Hepatocyte (in vitro differentiated cells): ENCODE measurements at regions not wholly inside any gene's neighbourhood (a gene's known extent, or its start where the extent isn't known, plus 50 kb on each side); places are given as distances from the start of the nearest gene placed in this dataset.

Source experiments
- DNase-seq: peaks from one replicate; pipeline ENCODE4 v3.0.0-alpha.2; 2016; ENCODE audit warnings: low spot score
- H2AFZ ChIP-seq: fragments of 200-600 bp; sonication (generic); 2 replicates; pipeline ENCODE4 v1.6.0; 2016; ENCODE audit warnings: antibody characterized with exemption, mild to moderate bottlenecking
- H3K27ac ChIP-seq: fragments of 200-600 bp; sonication (generic); 2 replicates; pipeline ENCODE4 v1.5.1; 2016; ENCODE audit warnings: mild to moderate bottlenecking
- H3K27me3 ChIP-seq: fragments of 200-600 bp; sonication (generic); 2 replicates; pipeline ENCODE4 v1.6.1; 2016
- H3K36me3 ChIP-seq: fragments of 200-600 bp; sonication (generic); replicated peaks from 2 replicates; pipeline ENCODE4 v1.5.1; 2016; ENCODE audit warnings: low read depth; ENCODE audit not compliant: insufficient read depth
- H3K4me1 ChIP-seq: fragments of 200-600 bp; sonication (generic); 2 replicates; pipeline ENCODE4 v1.5.1; 2016; ENCODE audit warnings: mild to moderate bottlenecking, moderate library complexity; ENCODE audit not compliant: insufficient read depth
- H3K4me2 ChIP-seq: fragments of 200-600 bp; sonication (generic); 2 replicates; pipeline ENCODE4 v1.6.0; 2016
- H3K4me3 ChIP-seq: fragments of 200-600 bp; sonication (generic); 2 replicates; pipeline ENCODE4 v1.5.1; 2016; ENCODE audit warnings: mild to moderate bottlenecking
- H3K79me2 ChIP-seq: fragments of 200-600 bp; sonication (generic); 2 replicates; pipeline ENCODE4 v1.6.0; 2017; ENCODE audit warnings: mild to moderate bottlenecking
- H3K9me2 ChIP-seq: fragments of 200-600 bp; sonication (generic); replicated peaks from 2 replicates; pipeline ENCODE4 v1.6.0; 2017; ENCODE audit warnings: mild to moderate bottlenecking; ENCODE audit not compliant: insufficient read depth
- H3K9me3 ChIP-seq: fragments of 200-600 bp; sonication (generic); 2 replicates; pipeline ENCODE4 v1.5.1; 2016; ENCODE audit warnings: low read depth, mild to moderate bottlenecking
- H4K20me1 ChIP-seq: fragments of 200-600 bp; sonication (generic); 2 replicates; pipeline ENCODE4 v1.6.0; 2016; ENCODE audit warnings: mild to moderate bottlenecking; ENCODE audit not compliant: insufficient read depth, poor library complexity, severe bottlenecking
- EZH2 ChIP-seq: fragments of 200-600 bp; sonication (generic); IDR thresholded peaks from 2 replicates; pipeline ENCODE4 v1.6.1; 2016; ENCODE audit warnings: antibody characterized with exemption, mild to moderate bottlenecking, borderline replicate concordance
- EZH2phosphoT487 ChIP-seq: fragments of 200-600 bp; sonication (generic); IDR thresholded peaks from one replicate; pipeline ENCODE4 v1.6.1; 2018; ENCODE audit warnings: antibody characterized with exemption, mild to moderate bottlenecking, low read depth, moderate library complexity; ENCODE audit not compliant: unreplicated experiment, severe bottlenecking
- WGBS: methylation state at CpG from one replicate; pipeline ENCODE4 v1.1.6; 2016; ENCODE audit warnings: low lambda C conversion rate; ENCODE audit errors: missing lambda C conversion rate; 5-methylcytosine and 5-hydroxymethylcytosine counted together
- TF ChIP-seq, protein P1 (sequence below): fragments of 200-600 bp; sonication (generic); IDR thresholded peaks from 2 replicates; pipeline ENCODE4 v1.5.1; 2016; ENCODE audit warnings: antibody characterized with exemption, mild to moderate bottlenecking; ENCODE audit not compliant: poor library complexity

DNA sequence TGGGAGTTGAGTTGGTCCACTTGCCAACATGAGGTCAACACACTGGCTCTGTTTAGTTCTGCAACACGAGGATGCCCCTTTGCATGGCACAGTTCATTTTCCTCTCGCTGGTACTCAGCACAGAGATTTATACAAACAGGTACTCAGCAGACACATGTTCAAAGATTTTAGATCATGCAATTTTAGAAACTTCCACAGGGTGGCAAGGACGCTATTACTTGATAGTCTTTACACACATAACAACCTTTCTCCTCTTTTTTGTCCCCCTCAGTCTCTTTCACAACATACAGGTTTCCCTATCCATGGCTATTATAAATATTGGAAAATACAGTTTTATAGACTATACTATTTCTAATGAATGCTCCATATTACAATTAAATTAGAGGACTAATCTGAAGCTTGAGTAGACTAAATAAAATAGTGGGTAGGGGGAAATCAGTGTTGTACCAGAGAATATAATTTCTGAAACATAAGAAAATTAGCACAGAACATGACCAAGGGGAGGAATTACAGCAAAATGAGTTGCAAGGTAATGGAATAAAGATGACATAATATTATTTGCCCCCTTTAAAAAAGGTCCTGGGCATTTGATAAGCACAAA, 331.8 kb upstream of the BTBD3 start:
- Histone ChIP-seq H3K4me3 (no peak overlapping the region), H3K4me1 (no peaks in the 10 kb centered on the region), H3K9me3 (no peaks in the 10 kb centered on the region), H3K4me2 (no peak overlapping the region), H4K20me1 (no peaks in the 10 kb centered on the region), H3K9me2 (no peaks in the 10 kb centered on the region), H3K27ac (no peak overlapping the region), H3K79me2 (no peaks in the 10 kb centered on the region), H3K36me3 (no peaks in the 10 kb centered on the region), H3K27me3 (no peaks in the 10 kb centered on the region), H2AFZ (no peak overlapping the region)
- TF ChIP-seq, protein P1, sequence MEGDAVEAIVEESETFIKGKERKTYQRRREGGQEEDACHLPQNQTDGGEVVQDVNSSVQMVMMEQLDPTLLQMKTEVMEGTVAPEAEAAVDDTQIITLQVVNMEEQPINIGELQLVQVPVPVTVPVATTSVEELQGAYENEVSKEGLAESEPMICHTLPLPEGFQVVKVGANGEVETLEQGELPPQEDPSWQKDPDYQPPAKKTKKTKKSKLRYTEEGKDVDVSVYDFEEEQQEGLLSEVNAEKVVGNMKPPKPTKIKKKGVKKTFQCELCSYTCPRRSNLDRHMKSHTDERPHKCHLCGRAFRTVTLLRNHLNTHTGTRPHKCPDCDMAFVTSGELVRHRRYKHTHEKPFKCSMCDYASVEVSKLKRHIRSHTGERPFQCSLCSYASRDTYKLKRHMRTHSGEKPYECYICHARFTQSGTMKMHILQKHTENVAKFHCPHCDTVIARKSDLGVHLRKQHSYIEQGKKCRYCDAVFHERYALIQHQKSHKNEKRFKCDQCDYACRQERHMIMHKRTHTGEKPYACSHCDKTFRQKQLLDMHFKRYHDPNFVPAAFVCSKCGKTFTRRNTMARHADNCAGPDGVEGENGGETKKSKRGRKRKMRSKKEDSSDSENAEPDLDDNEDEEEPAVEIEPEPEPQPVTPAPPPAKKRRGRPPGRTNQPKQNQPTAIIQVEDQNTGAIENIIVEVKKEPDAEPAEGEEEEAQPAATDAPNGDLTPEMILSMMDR, result peak; percentile 52
- TF ChIP-seq EZH2, result no peak
- WGBS, result 50% methylated on average over 3 of the region's 3 CpGs
- peak; percentile 54 for DNase-seq

DNA sequence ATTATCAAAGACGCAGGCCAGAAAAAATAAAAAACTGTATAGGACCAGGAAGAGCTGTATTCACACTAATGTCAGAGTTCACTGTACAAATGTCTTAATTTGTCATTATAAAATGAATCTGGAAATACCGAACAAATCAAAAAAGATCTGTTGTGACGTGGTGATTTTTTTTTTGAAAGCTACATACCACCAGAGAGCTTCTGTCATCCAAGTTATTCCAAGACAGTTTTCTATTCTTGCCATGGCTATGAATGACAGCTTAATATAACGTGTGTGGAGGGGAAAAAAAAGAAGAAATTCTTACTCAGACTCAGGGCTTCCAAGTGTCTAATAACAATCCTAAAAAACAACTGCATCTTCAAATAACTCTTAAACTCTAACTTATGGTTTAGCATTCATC, 328.8 kb upstream of the BTBD3 start:
- H3K9me2 ChIP-seq, result no peaks in the 10 kb centered on the region
- no peaks in the 10 kb centered on the region for H3K9me3 ChIP-seq
- H3K27me3 ChIP-seq, result no peaks in the 10 kb centered on the region
- no peak for DNase-seq
- no peaks in the 10 kb centered on the region for H3K36me3 ChIP-seq
- H3K27ac ChIP-seq, result no peak overlapping the region
- TF ChIP-seq, protein P1, result no peak
- TF ChIP-seq EZH2phosphoT487 (no peak), EZH2 (no peak)
- H2AFZ ChIP-seq, result no peak overlapping the region
- H4K20me1 ChIP-seq, result no peaks in the 10 kb centered on the region
- H3K79me2 ChIP-seq, result no peaks in the 10 kb centered on the region
- 83% methylated on average over 4 of the region's 4 CpGs for WGBS
- no peak overlapping the region for H3K4me3 ChIP-seq
- no peak overlapping the region for H3K4me2 ChIP-seq
- H3K4me1 ChIP-seq, result no peaks in the 10 kb centered on the region

DNA sequence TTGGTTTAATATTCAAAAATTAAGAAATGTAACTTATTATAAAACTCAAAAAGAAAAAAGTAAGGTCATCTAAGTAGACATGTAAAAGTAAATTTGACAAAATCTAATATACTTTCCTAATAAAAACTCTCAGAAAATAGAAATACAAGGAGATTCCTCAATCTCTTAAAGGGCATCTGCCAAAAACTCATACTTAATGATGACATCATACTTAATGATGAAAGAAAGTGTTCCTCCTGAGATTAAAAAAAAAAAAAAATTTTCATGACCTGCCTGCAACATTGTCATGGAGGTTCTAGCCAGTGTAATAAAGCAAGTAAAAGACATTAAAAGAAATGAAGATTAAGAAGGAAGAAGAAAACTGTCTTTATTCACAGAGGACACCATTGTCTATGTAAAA, 325.7 kb upstream of the BTBD3 start:
- Histone ChIP-seq H3K27me3 (no peaks in the 10 kb centered on the region), H3K4me1 (no peaks in the 10 kb centered on the region), H3K4me2 (no peak overlapping the region), H3K79me2 (no peaks in the 10 kb centered on the region), H3K9me3 (no peaks in the 10 kb centered on the region), H2AFZ (no peak overlapping the region), H3K9me2 (no peaks in the 10 kb centered on the region), H4K20me1 (no peaks in the 10 kb centered on the region), H3K4me3 (no peak overlapping the region), H3K27ac (no peak overlapping the region), H3K36me3 (no peaks in the 10 kb centered on the region)
- DNase-seq, result no peak
- TF ChIP-seq EZH2, result no peak

DNA sequence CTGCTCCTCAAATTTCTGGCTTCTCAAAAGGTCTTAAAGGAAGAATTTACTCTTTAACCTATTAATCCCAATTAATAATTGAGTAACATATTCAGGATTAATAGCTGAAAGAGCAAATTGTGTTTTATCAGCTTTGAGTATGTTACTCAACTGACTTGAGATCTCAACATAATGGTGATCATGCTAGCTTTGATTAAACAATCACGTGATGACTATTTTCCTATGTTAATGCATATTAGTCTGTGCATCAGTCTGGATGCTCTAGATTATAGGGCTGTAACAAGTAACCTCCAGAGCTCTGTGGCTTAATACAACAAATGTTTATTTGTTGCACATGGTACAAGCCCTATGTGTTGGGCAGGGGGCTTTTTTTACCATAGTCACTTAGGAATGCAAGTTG, 313.4 kb upstream of the BTBD3 start:
- H3K79me2 ChIP-seq, result no peaks in the 10 kb centered on the region
- H3K4me1 ChIP-seq, result no peaks in the 10 kb centered on the region
- no peaks in the 10 kb centered on the region for H3K9me3 ChIP-seq
- H3K4me3 ChIP-seq, result no peak overlapping the region
- H3K36me3 ChIP-seq, result no peaks in the 10 kb centered on the region
- H3K27ac ChIP-seq, result no peak overlapping the region
- H3K9me2 ChIP-seq, result no peaks in the 10 kb centered on the region
- DNase-seq, result no peak
- H4K20me1 ChIP-seq, result no peaks in the 10 kb centered on the region
- H2AFZ ChIP-seq, result no peak overlapping the region
- H3K4me2 ChIP-seq, result no peak overlapping the region
- WGBS, result 89% methylated on average over 1 of the region's 1 CpG
- H3K27me3 ChIP-seq, result no peaks in the 10 kb centered on the region
- TF ChIP-seq EZH2phosphoT487 (no peak), EZH2 (no peak)
- TF ChIP-seq, protein P1, result no peak
